ENCODE measurements at regions not wholly inside any gene's neighbourhood (a gene's known extent, or its start where the extent isn't known, plus 50 kb on each side); places are given as distances from the start of the nearest gene placed in this dataset.
A peak's percentile ranks its signal among the peaks of the same experiment; 100 is the strongest.

- Histone ChIP-seq H3K27ac (ENCODE audit: low read length) (no peak overlapping the region), H3K4me3 (ENCODE audit: low read depth in 2 of 2, low read length in 2 of 2) (no peak overlapping the region), H3K9me3 (ENCODE audit: control insufficient read depth, insufficient read depth, low read depth, low read length) (no peaks in the 10 kb centered on the region), H3K27me3 (ENCODE audit: control insufficient read depth, insufficient read depth, low read length) (no peaks in the 10 kb centered on the region), H3K4me1 (ENCODE audit: control insufficient read depth, insufficient read depth, low read length) (no peaks in the 10 kb centered on the region), H3K36me3 (ENCODE audit: control insufficient read depth, insufficient read depth, low read length) (no peaks in the 10 kb centered on the region)
- ChIA-PET CTCF (no interaction called here), POLR2A (no interaction called here)
- DNase-seq (ENCODE audit: low read depth, low spot score) (peak; percentile 33), ATAC-seq (no peak)
- intact Hi-C loops (cut with micrococcal nuclease; ENCODE audit: unreplicated experiment): no loop called here
- no TSS peak for BruUV-seq (replicated peaks)
- in situ Hi-C loops (cut with HindIII; ENCODE audit: low pct_unique_long_range_greater_than_20kb, low sequenced_read_pairs): no loop called here
- no peak for TF ChIP-seq TCF7L2 (IDR thresholded peaks at IDR 0.05; ENCODE audit: low read depth, low read length)
- TF ChIP-seq, protein P1, sequence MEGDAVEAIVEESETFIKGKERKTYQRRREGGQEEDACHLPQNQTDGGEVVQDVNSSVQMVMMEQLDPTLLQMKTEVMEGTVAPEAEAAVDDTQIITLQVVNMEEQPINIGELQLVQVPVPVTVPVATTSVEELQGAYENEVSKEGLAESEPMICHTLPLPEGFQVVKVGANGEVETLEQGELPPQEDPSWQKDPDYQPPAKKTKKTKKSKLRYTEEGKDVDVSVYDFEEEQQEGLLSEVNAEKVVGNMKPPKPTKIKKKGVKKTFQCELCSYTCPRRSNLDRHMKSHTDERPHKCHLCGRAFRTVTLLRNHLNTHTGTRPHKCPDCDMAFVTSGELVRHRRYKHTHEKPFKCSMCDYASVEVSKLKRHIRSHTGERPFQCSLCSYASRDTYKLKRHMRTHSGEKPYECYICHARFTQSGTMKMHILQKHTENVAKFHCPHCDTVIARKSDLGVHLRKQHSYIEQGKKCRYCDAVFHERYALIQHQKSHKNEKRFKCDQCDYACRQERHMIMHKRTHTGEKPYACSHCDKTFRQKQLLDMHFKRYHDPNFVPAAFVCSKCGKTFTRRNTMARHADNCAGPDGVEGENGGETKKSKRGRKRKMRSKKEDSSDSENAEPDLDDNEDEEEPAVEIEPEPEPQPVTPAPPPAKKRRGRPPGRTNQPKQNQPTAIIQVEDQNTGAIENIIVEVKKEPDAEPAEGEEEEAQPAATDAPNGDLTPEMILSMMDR (IDR thresholded peaks at IDR 0.05): no peak
- TF ChIP-seq SIN3A (IDR thresholded peaks at IDR 0.05; ENCODE audit: borderline replicate concordance, insufficient read depth, low read depth, low read length): no peak
- TF ChIP-seq POLR2AphosphoS5 (IDR thresholded peaks at IDR 0.05; ENCODE audit: low read depth, low read length): no peak
- TF ChIP-seq, protein P2, sequence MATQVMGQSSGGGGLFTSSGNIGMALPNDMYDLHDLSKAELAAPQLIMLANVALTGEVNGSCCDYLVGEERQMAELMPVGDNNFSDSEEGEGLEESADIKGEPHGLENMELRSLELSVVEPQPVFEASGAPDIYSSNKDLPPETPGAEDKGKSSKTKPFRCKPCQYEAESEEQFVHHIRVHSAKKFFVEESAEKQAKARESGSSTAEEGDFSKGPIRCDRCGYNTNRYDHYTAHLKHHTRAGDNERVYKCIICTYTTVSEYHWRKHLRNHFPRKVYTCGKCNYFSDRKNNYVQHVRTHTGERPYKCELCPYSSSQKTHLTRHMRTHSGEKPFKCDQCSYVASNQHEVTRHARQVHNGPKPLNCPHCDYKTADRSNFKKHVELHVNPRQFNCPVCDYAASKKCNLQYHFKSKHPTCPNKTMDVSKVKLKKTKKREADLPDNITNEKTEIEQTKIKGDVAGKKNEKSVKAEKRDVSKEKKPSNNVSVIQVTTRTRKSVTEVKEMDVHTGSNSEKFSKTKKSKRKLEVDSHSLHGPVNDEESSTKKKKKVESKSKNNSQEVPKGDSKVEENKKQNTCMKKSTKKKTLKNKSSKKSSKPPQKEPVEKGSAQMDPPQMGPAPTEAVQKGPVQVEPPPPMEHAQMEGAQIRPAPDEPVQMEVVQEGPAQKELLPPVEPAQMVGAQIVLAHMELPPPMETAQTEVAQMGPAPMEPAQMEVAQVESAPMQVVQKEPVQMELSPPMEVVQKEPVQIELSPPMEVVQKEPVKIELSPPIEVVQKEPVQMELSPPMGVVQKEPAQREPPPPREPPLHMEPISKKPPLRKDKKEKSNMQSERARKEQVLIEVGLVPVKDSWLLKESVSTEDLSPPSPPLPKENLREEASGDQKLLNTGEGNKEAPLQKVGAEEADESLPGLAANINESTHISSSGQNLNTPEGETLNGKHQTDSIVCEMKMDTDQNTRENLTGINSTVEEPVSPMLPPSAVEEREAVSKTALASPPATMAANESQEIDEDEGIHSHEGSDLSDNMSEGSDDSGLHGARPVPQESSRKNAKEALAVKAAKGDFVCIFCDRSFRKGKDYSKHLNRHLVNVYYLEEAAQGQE (IDR thresholded peaks at IDR 0.05; ENCODE audit: insufficient read depth in 1 of 2, low read depth in 2 of 2, low read length in 1 of 2): no peak
These were observed 875.9 kb downstream of the HACE1 start for GRCh38 chr6:103983860-103984259.

GRCh38 chr6:103983011-103983410 is 876.7 kb downstream of the HACE1 start:
- no TSS peak for BruUV-seq (replicated peaks)
- ChIA-PET CTCF (no interaction called here), POLR2A (no interaction called here)
- in situ Hi-C loops (cut with HindIII; ENCODE audit: low pct_unique_long_range_greater_than_20kb, low sequenced_read_pairs) (no loop called here), intact Hi-C loops (cut with micrococcal nuclease; ENCODE audit: unreplicated experiment) (no loop called here)
- no peaks in the 10 kb centered on the region for H3K36me3 ChIP-seq (ENCODE audit: control insufficient read depth, insufficient read depth, low read length)
- H3K27me3 ChIP-seq (ENCODE audit: control insufficient read depth, insufficient read depth, low read length): no peaks in the 10 kb centered on the region
- TF ChIP-seq, protein P1 (IDR thresholded peaks at IDR 0.05): no peak
- TF ChIP-seq POLR2AphosphoS5 (IDR thresholded peaks at IDR 0.05; ENCODE audit: low read depth, low read length) (no peak), TCF7L2 (IDR thresholded peaks at IDR 0.05; ENCODE audit: low read depth, low read length) (no peak), SIN3A (IDR thresholded peaks at IDR 0.05; ENCODE audit: borderline replicate concordance, insufficient read depth, low read depth, low read length) (no peak)
- TF ChIP-seq, protein P2 (IDR thresholded peaks at IDR 0.05; ENCODE audit: insufficient read depth in 1 of 2, low read depth in 2 of 2, low read length in 1 of 2): no peak
- DNase-seq (ENCODE audit: low read depth, low spot score) (no peak), ATAC-seq (no peak)
- no peaks in the 10 kb centered on the region for H3K9me3 ChIP-seq (ENCODE audit: control insufficient read depth, insufficient read depth, low read depth, low read length)
- H3K27ac ChIP-seq (ENCODE audit: low read length): no peak overlapping the region
- no peaks in the 10 kb centered on the region for H3K4me1 ChIP-seq (ENCODE audit: control insufficient read depth, insufficient read depth, low read length)
- H3K4me3 ChIP-seq (ENCODE audit: low read depth in 2 of 2, low read length in 2 of 2): no peak overlapping the region

Data from Panc1 (cell line).